Mammary epithelial cell (primary cell): ENCODE measurements at regions not wholly inside any gene's neighbourhood (a gene's known extent, or its start where the extent isn't known, plus 50 kb on each side); places are given as distances from the start of the nearest gene placed in this dataset.

Experiments
- EZH2 ChIP-seq: IDR thresholded peaks from 2 replicates; pipeline ENCODE4 v1.6.1; 2012; ENCODE audit warnings: low read length, inconsistent platforms, borderline replicate concordance
- TF ChIP-seq, protein P1 (sequence below), 2 donors: IDR thresholded peaks in 1 of 2; conservative IDR thresholded peaks in 1 of 2; 2 replicates each; pipeline ENCODE4 v1.5.1; 2011 to 2012; ENCODE audit warnings: inconsistent platforms in 2 of 2, low read length in 2 of 2, mild to moderate bottlenecking in 2 of 2, control low read depth in 1 of 2, low read depth in 1 of 2; ENCODE audit not compliant: insufficient read depth in 1 of 2; ENCODE audit errors: extremely low read depth in 1 of 2

DNA sequence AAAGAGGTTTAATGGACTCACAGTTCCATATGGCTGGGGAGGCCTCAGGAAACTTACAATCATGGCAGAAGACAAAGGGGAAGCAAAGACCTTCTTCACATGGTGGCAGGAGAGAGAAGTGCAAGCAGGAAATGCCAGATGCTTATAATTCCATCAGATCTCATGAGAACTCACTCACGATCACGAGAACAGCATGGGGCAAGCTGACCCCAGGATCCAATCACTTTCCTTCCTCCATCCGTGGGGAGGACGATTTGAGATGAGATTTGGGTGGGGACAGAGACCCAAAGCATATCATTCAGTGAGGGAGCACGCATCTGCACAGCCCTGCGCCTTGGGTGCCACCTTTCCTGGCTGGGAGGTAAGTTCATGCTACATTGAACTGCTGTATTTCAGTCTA is 234.1 kb upstream of the ATP10A start:
- TF ChIP-seq, protein P1, sequence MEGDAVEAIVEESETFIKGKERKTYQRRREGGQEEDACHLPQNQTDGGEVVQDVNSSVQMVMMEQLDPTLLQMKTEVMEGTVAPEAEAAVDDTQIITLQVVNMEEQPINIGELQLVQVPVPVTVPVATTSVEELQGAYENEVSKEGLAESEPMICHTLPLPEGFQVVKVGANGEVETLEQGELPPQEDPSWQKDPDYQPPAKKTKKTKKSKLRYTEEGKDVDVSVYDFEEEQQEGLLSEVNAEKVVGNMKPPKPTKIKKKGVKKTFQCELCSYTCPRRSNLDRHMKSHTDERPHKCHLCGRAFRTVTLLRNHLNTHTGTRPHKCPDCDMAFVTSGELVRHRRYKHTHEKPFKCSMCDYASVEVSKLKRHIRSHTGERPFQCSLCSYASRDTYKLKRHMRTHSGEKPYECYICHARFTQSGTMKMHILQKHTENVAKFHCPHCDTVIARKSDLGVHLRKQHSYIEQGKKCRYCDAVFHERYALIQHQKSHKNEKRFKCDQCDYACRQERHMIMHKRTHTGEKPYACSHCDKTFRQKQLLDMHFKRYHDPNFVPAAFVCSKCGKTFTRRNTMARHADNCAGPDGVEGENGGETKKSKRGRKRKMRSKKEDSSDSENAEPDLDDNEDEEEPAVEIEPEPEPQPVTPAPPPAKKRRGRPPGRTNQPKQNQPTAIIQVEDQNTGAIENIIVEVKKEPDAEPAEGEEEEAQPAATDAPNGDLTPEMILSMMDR (conservative IDR thresholded peaks at IDR 0.05 in 1 of 2, IDR thresholded peaks at IDR 0.05 in 1 of 2; ENCODE audit: extremely low read depth in 1 of 2, insufficient read depth in 1 of 2, low read depth in 1 of 2, low read length in 2 of 2) = no peak
- no peak for TF ChIP-seq EZH2
